ENCODE measurements at regions not wholly inside any gene's neighbourhood (a gene's known extent, or its start where the extent isn't known, plus 50 kb on each side); places are given as distances from the start of the nearest gene placed in this dataset.
"Not testable (repeated sequence)": the region's sequence is repeated elsewhere in the genome, so short reads cannot be mapped to it uniquely, and the experiment has no call there.

DNA sequence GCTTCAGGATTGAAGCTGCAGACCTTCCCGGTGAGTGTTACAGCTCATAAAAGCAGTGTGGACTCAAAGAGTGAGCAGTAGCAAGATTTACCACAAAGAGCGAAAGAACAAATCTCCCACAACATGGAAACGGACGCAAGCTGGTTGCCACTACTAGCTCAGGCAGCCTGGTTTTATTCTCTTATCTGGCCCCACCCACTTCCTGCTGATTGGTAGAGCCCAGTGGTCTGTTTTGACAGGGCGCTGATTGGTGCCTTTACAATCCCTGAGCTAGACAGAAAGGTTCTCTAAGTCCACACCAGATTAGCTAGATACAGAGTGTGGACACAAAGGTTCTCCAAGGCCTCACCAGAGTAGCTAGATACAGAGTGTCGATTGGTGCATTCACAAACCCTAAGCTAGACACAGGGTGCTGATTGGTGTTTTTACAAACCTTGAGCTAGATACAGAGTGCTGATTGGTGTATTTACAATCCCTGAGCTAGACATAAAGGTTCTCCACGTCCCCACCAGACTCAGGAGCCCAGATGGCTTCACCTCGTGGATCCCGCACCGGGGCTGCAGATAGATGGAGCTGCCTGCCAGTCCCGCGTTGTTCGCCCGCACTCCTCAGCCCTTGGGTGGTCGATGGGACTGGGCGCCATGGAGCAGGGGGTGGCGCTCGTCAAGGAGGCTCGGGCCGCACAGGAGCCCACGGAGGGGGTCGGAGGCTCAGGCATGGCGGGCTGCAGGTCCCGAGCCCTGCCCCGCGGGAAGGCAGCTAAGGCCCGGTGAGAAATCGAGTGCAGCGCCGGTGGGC lies 111.7 kb downstream of the NAB1 start:
- not testable (repeated sequence) for TF ChIP-seq POLR2A (IDR thresholded peaks at IDR 0.05)
- TF ChIP-seq, protein P1, sequence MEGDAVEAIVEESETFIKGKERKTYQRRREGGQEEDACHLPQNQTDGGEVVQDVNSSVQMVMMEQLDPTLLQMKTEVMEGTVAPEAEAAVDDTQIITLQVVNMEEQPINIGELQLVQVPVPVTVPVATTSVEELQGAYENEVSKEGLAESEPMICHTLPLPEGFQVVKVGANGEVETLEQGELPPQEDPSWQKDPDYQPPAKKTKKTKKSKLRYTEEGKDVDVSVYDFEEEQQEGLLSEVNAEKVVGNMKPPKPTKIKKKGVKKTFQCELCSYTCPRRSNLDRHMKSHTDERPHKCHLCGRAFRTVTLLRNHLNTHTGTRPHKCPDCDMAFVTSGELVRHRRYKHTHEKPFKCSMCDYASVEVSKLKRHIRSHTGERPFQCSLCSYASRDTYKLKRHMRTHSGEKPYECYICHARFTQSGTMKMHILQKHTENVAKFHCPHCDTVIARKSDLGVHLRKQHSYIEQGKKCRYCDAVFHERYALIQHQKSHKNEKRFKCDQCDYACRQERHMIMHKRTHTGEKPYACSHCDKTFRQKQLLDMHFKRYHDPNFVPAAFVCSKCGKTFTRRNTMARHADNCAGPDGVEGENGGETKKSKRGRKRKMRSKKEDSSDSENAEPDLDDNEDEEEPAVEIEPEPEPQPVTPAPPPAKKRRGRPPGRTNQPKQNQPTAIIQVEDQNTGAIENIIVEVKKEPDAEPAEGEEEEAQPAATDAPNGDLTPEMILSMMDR (IDR thresholded peaks at IDR 0.05): not testable (repeated sequence)
